GM23338 (cell line): ENCODE measurements at regions not wholly inside any gene's neighbourhood (a gene's known extent, or its start where the extent isn't known, plus 50 kb on each side); places are given as distances from the start of the nearest gene placed in this dataset.

Source experiments
- ATAC-seq: fragments of 200-7000 bp; cut with Tn5 transposase; 3 replicates; pipeline ENCODE4 v1.9.1; 2020
- DNase-seq: peaks from one replicate; pipeline ENCODE4 v3.0.0-alpha.2; 2015; ENCODE audit warnings: low spot score
- H2AFZ ChIP-seq: fragments of 200-600 bp; sonication (generic); 2 replicates; pipeline ENCODE4 v1.8.0; 2016; ENCODE audit warnings: antibody characterized with exemption, mild to moderate bottlenecking, moderate library complexity
- H3F3A ChIP-seq: fragments of 200-600 bp; sonication (generic); replicated peaks from 2 replicates; pipeline ENCODE4 v1.8.0; 2017; ENCODE audit warnings: antibody characterized with exemption, mixed run types, low read depth
- H3K27ac ChIP-seq: fragments of 200-600 bp; sonication (generic); 2 replicates; pipeline ENCODE4 v1.6.1; 2016; ENCODE audit warnings: low read depth
- H3K27me3 ChIP-seq: fragments of 200-600 bp; sonication (generic); 2 replicates; pipeline ENCODE4 v1.8.0; 2016; ENCODE audit warnings: mild to moderate bottlenecking, mixed run types, moderate library complexity; ENCODE audit not compliant: insufficient read depth
- H3K36me3 ChIP-seq: fragments of 200-600 bp; sonication (generic); 2 replicates; pipeline ENCODE4 v1.8.0; 2016; ENCODE audit warnings: mild to moderate bottlenecking; ENCODE audit not compliant: insufficient read depth
- H3K4me1 ChIP-seq: fragments of 200-600 bp; sonication (generic); 2 replicates; pipeline ENCODE4 v1.8.0; 2016; ENCODE audit warnings: mild to moderate bottlenecking, moderate library complexity; ENCODE audit not compliant: insufficient read depth
- H3K4me2 ChIP-seq: fragments of 200-600 bp; sonication (generic); 2 replicates; pipeline ENCODE4 v1.7.1; 2017; ENCODE audit warnings: mixed run types
- H3K4me3 ChIP-seq: fragments of 200-600 bp; sonication (generic); 2 replicates; pipeline ENCODE4 v1.6.1; 2016; ENCODE audit warnings: mixed run types
- H3K79me2 ChIP-seq: fragments of 200-600 bp; sonication (generic); replicated peaks from 2 replicates; pipeline ENCODE4 v1.8.0; 2017; ENCODE audit warnings: mild to moderate bottlenecking; ENCODE audit not compliant: insufficient read depth
- H3K9me2 ChIP-seq: fragments of 200-600 bp; sonication (generic); 2 replicates; pipeline ENCODE4 v1.8.0; 2017; ENCODE audit not compliant: insufficient read depth
- H4K20me1 ChIP-seq: fragments of 200-600 bp; sonication (generic); replicated peaks from 2 replicates; pipeline ENCODE4 v1.8.0; 2017; ENCODE audit warnings: mild to moderate bottlenecking; ENCODE audit not compliant: insufficient read depth
- H3K27ac Mint-ChIP-seq: 2 replicates; pipeline ENCODE4 v1.8.0; 2020; ENCODE audit warnings: inconsistent platforms, mild to moderate bottlenecking, moderate library complexity, mixed read lengths
- H3K27me3 Mint-ChIP-seq: 3 replicates; pipeline ENCODE4 v1.8.0; 2022; ENCODE audit warnings: low read depth, mild to moderate bottlenecking, moderate library complexity, mixed read lengths, inconsistent platforms; ENCODE audit not compliant: insufficient read depth, poor library complexity
- H3K36me3 Mint-ChIP-seq: 3 replicates; pipeline ENCODE4 v1.8.0; 2021; ENCODE audit warnings: low read depth, mild to moderate bottlenecking, inconsistent platforms, moderate library complexity, mixed read lengths
- H3K4me1 Mint-ChIP-seq: 3 replicates; pipeline ENCODE4 v1.8.0; 2020; ENCODE audit warnings: mild to moderate bottlenecking, inconsistent platforms, mixed read lengths
- H3K4me3 Mint-ChIP-seq: 3 replicates; pipeline ENCODE4 v1.8.0; 2021; ENCODE audit warnings: moderate library complexity, mild to moderate bottlenecking, inconsistent platforms, mixed read lengths
- H3K9me3 Mint-ChIP-seq: 3 replicates; pipeline ENCODE4 v1.8.0; 2020; ENCODE audit warnings: moderate library complexity, mild to moderate bottlenecking, inconsistent platforms, mixed read lengths
- CREB1 ChIP-seq: fragments of 250-450 bp; sonication (Bioruptor Pico); IDR thresholded peaks from 2 replicates; pipeline ENCODE4 v1.5.0; 2020; ENCODE audit warnings: low read depth, mild to moderate bottlenecking, moderate library complexity
- EZH2 ChIP-seq: fragments of 200-600 bp; sonication (generic); IDR thresholded peaks from one replicate; pipeline ENCODE4 v1.8.0; 2017; ENCODE audit warnings: antibody characterized with exemption, mild to moderate bottlenecking, low read depth; ENCODE audit not compliant: unreplicated experiment
- JUNB ChIP-seq: IDR thresholded peaks from one replicate; pipeline ENCODE4 v1.6.1; 2016; ENCODE audit warnings: antibody characterized with exemption; ENCODE audit not compliant: unreplicated experiment
- NANOG ChIP-seq: IDR thresholded peaks from 2 replicates; pipeline ENCODE4 v1.6.1; 2016; ENCODE audit warnings: antibody characterized with exemption, borderline replicate concordance
- POLR2AphosphoS5 ChIP-seq: IDR thresholded peaks from 2 replicates; pipeline ENCODE4 v1.6.1; 2016; ENCODE audit warnings: antibody characterized with exemption, low read depth
- REST ChIP-seq: IDR thresholded peaks from one replicate; pipeline ENCODE4 v1.6.1; 2018; ENCODE audit warnings: antibody characterized with exemption; ENCODE audit not compliant: unreplicated experiment
- ZNF114 ChIP-seq: fragments of 250-450 bp; sonication (Bioruptor Pico); IDR thresholded peaks from 2 replicates; pipeline ENCODE4 v1.5.0; 2020; ENCODE audit warnings: mild to moderate bottlenecking, moderate library complexity
- ZNF331 ChIP-seq: fragments of 250-450 bp; sonication (Bioruptor Pico); IDR thresholded peaks from 2 replicates; pipeline ENCODE4 v1.5.0; 2020; ENCODE audit warnings: low read depth, mild to moderate bottlenecking, moderate library complexity
- TF ChIP-seq, protein P1 (sequence below), 2 experiments: fragments of 200-600 bp in 1 of 2; sonication (generic) in 1 of 2; conservative IDR thresholded peaks; 2 replicates each; pipeline versions ENCODE4 v1.5.1 to v1.6.1; 2016 to 2017; ENCODE audit warnings: antibody characterized with exemption in 2 of 2, low read depth in 2 of 2, mild to moderate bottlenecking in 2 of 2, moderate library complexity in 1 of 2

DNA sequence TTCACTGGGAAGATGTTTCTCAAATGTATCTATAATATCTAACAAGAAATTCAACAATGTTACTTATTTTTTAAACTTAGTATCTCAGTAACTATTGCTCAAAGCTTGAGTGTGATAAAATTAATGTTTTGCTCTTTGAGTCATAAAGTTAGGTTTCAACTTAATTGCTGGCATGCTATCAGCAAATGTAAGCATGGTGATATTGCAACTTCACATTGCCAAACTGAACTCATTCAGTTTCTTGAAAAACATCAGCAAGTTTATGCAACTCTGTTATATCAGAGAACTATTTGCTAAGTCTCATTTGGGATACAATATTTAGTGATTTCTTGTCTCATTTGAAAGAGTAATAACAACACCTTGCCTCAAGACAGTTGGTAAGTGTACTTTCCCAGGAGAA lies 91.2 kb upstream of the KLF3 start:
- Histone ChIP-seq H3F3A (no peaks in the 10 kb centered on the region), H3K27ac (no peak overlapping the region)

GRCh38 chr4:38574559-38575333 lies 89.3 kb upstream of the KLF3 start:
- H3K36me3 Mint-ChIP-seq = no peaks in the 10 kb centered on the region
- Histone ChIP-seq H3F3A (no peaks in the 10 kb centered on the region), H2AFZ (0 out of 2 replicates have a peak overlapping the region, but pooled peaks have one; percentile 59), H3K4me3 (no peak overlapping the region), H3K79me2 (no peaks in the 10 kb centered on the region), H3K4me2 (no peak overlapping the region), H3K36me3 (no peaks in the 10 kb centered on the region; the same call in 1 of the 2 replicates), H3K9me2 (peaks cover 5% of the 10 kb centered on the region; the same call in 1 of the 2 replicates), H4K20me1 (no peaks in the 10 kb centered on the region), H3K27ac (no peak overlapping the region), H3K4me1 (no peaks in the 10 kb centered on the region), H3K27me3 (no peaks in the 10 kb centered on the region)
- H3K9me3 Mint-ChIP-seq = peaks cover 2% of the 10 kb centered on the region; the same call in 1 of the 3 replicates
- peaks cover 2% of the 10 kb centered on the region for H3K27me3 Mint-ChIP-seq
- ATAC-seq (no peak), DNase-seq (no peak)
- no peaks in the 10 kb centered on the region; the same call in 2 of the 3 replicates for H3K4me1 Mint-ChIP-seq
- no peak for TF ChIP-seq ZNF331 (CRISPR knock-in tag)
- no peak for TF ChIP-seq NANOG
- H3K27ac Mint-ChIP-seq = no peak overlapping the region
- H3K4me3 Mint-ChIP-seq = no peak overlapping the region

More for the DNA sequence above, 91.2 kb upstream of the KLF3 start:
- Mint-ChIP-seq H3K27me3 (no peaks in the 10 kb centered on the region), H3K4me1 (no peaks in the 10 kb centered on the region; the same call in 2 of the 3 replicates), H3K27ac (no peak overlapping the region), H3K4me3 (no peak overlapping the region), H3K9me3 (no peaks in the 10 kb centered on the region; the same call in 2 of the 3 replicates), H3K36me3 (no peaks in the 10 kb centered on the region)
- no peak for DNase-seq
- no peak overlapping the region for H3K4me2 ChIP-seq
- TF ChIP-seq, protein P1, sequence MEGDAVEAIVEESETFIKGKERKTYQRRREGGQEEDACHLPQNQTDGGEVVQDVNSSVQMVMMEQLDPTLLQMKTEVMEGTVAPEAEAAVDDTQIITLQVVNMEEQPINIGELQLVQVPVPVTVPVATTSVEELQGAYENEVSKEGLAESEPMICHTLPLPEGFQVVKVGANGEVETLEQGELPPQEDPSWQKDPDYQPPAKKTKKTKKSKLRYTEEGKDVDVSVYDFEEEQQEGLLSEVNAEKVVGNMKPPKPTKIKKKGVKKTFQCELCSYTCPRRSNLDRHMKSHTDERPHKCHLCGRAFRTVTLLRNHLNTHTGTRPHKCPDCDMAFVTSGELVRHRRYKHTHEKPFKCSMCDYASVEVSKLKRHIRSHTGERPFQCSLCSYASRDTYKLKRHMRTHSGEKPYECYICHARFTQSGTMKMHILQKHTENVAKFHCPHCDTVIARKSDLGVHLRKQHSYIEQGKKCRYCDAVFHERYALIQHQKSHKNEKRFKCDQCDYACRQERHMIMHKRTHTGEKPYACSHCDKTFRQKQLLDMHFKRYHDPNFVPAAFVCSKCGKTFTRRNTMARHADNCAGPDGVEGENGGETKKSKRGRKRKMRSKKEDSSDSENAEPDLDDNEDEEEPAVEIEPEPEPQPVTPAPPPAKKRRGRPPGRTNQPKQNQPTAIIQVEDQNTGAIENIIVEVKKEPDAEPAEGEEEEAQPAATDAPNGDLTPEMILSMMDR (conservative IDR thresholded peaks at IDR 0.05; ENCODE audit: low read depth in 2 of 2) = no peak
- TF ChIP-seq CREB1 (CRISPR knock-in tag) = no peak
- TF ChIP-seq JUNB = no peak
- no peak for TF ChIP-seq NANOG
- no peak for TF ChIP-seq POLR2AphosphoS5
- no peaks in the 10 kb centered on the region for H3K4me1 ChIP-seq
- H3K79me2 ChIP-seq = no peaks in the 10 kb centered on the region
- 0 out of 2 replicates have a peak, but pooled peaks cover 5% of the 10 kb centered on the region for H3K9me2 ChIP-seq
- no peak overlapping the region; the same call in 1 of the 2 replicates for H2AFZ ChIP-seq
- H3K27me3 ChIP-seq = no peaks in the 10 kb centered on the region
- H4K20me1 ChIP-seq = no peaks in the 10 kb centered on the region; the same call in 1 of the 2 replicates
- H3K36me3 ChIP-seq = no peaks in the 10 kb centered on the region
- H3K4me3 ChIP-seq = no peak overlapping the region
- ATAC-seq = no peak

DNA sequence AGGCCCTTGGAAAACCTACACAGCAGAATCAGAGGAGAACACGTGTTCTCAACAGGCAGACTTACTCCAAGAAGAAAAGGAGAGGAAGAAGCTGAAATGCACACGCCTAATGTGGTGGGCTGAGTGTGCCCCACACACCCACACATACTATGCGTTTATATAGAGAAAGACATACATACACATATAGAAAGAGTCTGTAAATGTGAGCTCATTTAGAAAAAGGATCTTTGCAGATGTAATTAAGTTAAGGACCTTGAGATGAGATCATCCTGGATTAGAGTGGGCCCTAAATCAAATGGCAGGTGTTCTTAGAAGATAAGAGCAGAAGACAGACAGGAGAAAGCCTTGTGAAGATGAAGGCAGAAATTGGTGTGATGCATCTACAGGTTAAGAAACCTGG lies 87.2 kb upstream of the KLF3 start:
- H2AFZ ChIP-seq = no peak overlapping the region
- peaks cover 4% of the 10 kb centered on the region for H3K27me3 Mint-ChIP-seq
- H3K4me2 ChIP-seq = no peak overlapping the region
- H3K4me1 ChIP-seq = peaks cover 11% of the 10 kb centered on the region
- peaks cover 5% of the 10 kb centered on the region; the same call in 1 of the 2 replicates for H3K9me2 ChIP-seq
- peaks cover 2% of the 10 kb centered on the region; the same call in 1 of the 3 replicates for H3K9me3 Mint-ChIP-seq
- no peaks in the 10 kb centered on the region; the same call in 1 of the 2 replicates for H3K36me3 ChIP-seq
- no peak overlapping the region for H3K27ac ChIP-seq
- no peak overlapping the region for H3K4me3 ChIP-seq
- H3K27me3 ChIP-seq = no peaks in the 10 kb centered on the region
- H3K27ac Mint-ChIP-seq = no peak overlapping the region
- no peak overlapping the region for H3K4me3 Mint-ChIP-seq
- peaks cover 7% of the 10 kb centered on the region; the same call in 2 of the 3 replicates for H3K4me1 Mint-ChIP-seq
- no peaks in the 10 kb centered on the region for H3K36me3 Mint-ChIP-seq
- H3F3A ChIP-seq = no peaks in the 10 kb centered on the region
- H4K20me1 ChIP-seq = no peaks in the 10 kb centered on the region
- H3K79me2 ChIP-seq = no peaks in the 10 kb centered on the region
- DNase-seq (no peak), ATAC-seq (no peak)
- TF ChIP-seq CREB1 (CRISPR knock-in tag) (no peak), REST (no peak), EZH2 (no peak), ZNF114 (CRISPR knock-in tag) (no peak)
- TF ChIP-seq, protein P1 (conservative IDR thresholded peaks at IDR 0.05; ENCODE audit: low read depth in 2 of 2) = no peak
